Gastroesophageal sphincter (tissue), 4 donors: ENCODE measurements at regions not wholly inside any gene's neighbourhood (a gene's known extent, or its start where the extent isn't known, plus 50 kb on each side); places are given as distances from the start of the nearest gene placed in this dataset.

Experiments
- ATAC-seq: fragments of 150-250 bp; one replicate; pipeline ENCODE4 v1.9.1; 2016; ENCODE audit warnings: mild to moderate bottlenecking, moderate library complexity
- H3K27ac ChIP-seq, 4 donors: fragments of 200-600 bp; sonication (generic) in 3 of 4; 1 replicate in 3 of 4; 2 replicates in 1 of 4; pipeline ENCODE4 v1.5.1; 2016 to 2019
- H3K27me3 ChIP-seq: fragments of 200-600 bp; sonication (generic); one replicate; pipeline ENCODE4 v1.5.1; 2019
- H3K36me3 ChIP-seq, 2 donors: fragments of 200-600 bp; sonication (generic); one replicate each; pipeline ENCODE4 v1.5.1; 2019; ENCODE audit warnings: control low read depth in 1 of 2
- H3K4me1 ChIP-seq, 3 donors: fragments of 200-600 bp; sonication (generic); 1 replicate in 2 of 3; 2 replicates in 1 of 3; pipeline ENCODE4 v1.5.1; 2016 to 2019; ENCODE audit warnings: control low read depth in 2 of 3
- H3K4me3 ChIP-seq, 2 donors: fragments of 200-600 bp; sonication (generic); one replicate each; pipeline ENCODE4 v1.5.1; 2019; ENCODE audit warnings: mild to moderate bottlenecking in 1 of 2, moderate library complexity in 1 of 2
- H3K9me3 ChIP-seq, 3 donors: fragments of 200-600 bp; sonication (generic); one replicate each; pipeline ENCODE4 v1.5.1; 2017 to 2019; ENCODE audit warnings: control low read depth in 2 of 3
- EP300 ChIP-seq: sonication (generic); formaldehyde crosslinking; IDR thresholded peaks from one replicate; pipeline ENCODE4 v1.6.1; 2017; ENCODE audit warnings: antibody characterized with exemption, mild to moderate bottlenecking
- POLR2A ChIP-seq, 2 donors: fragments of 450-650 bp; IDR thresholded peaks; one replicate each; pipeline ENCODE4 v1.6.1; 2017; ENCODE audit warnings: antibody characterized with exemption in 2 of 2, mild to moderate bottlenecking in 2 of 2, moderate library complexity in 1 of 2
- POLR2AphosphoS5 ChIP-seq: sonication (generic); formaldehyde crosslinking; IDR thresholded peaks from one replicate; pipeline ENCODE4 v1.6.1; 2017; ENCODE audit warnings: antibody characterized with exemption
- WGBS, 2 donors: methylation state at CpG; one replicate each; pipeline ENCODE4 v1.1.5; 2018; ENCODE audit warnings: low coverage in 1 of 2; 5-methylcytosine and 5-hydroxymethylcytosine counted together
- TF ChIP-seq, protein P1 (sequence below), 4 experiments: fragments of 200-600 bp in 2 of 4; fragments of 450-650 bp in 2 of 4; sonication (generic) in 1 of 4; IDR thresholded peaks; one replicate each; pipeline ENCODE4 v1.5.1; 2017 to 2019; ENCODE audit warnings: antibody characterized with exemption in 4 of 4, mild to moderate bottlenecking in 2 of 4, moderate library complexity in 2 of 4

DNA sequence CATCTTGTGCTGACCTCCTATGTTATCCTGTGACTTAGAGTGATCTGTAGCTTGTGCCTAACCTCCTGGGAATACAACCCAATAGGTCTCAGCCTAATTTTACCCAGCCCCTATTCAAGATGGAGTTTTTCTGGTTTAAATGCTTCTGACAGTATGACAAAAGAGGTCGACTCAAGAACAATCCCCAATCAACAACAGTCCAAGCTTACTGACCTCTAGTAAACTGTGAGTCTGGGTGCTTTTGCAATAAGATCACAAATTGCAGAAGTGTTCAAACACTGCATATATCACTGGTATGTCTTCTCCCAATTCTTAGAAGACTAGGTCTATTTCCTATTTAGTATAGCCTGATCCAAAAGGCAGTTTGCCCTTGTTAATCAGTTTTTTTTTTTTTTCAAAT, 323.5 kb upstream of the PTGER4 start:
- H3K4me3 ChIP-seq, result no peak overlapping the region
- no peaks in the 10 kb centered on the region for H3K9me3 ChIP-seq
- H3K4me1 ChIP-seq, result peaks cover 0 to 25% (median 0%) of the 10 kb centered on the region in 3 donors
- peak; percentile 51 for ATAC-seq
- H3K36me3 ChIP-seq, result no peaks in the 10 kb centered on the region
- H3K27ac ChIP-seq, result no peak overlapping the region
- H3K27me3 ChIP-seq, result no peaks in the 10 kb centered on the region
- no peak for TF ChIP-seq EP300
- TF ChIP-seq, protein P1, sequence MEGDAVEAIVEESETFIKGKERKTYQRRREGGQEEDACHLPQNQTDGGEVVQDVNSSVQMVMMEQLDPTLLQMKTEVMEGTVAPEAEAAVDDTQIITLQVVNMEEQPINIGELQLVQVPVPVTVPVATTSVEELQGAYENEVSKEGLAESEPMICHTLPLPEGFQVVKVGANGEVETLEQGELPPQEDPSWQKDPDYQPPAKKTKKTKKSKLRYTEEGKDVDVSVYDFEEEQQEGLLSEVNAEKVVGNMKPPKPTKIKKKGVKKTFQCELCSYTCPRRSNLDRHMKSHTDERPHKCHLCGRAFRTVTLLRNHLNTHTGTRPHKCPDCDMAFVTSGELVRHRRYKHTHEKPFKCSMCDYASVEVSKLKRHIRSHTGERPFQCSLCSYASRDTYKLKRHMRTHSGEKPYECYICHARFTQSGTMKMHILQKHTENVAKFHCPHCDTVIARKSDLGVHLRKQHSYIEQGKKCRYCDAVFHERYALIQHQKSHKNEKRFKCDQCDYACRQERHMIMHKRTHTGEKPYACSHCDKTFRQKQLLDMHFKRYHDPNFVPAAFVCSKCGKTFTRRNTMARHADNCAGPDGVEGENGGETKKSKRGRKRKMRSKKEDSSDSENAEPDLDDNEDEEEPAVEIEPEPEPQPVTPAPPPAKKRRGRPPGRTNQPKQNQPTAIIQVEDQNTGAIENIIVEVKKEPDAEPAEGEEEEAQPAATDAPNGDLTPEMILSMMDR (IDR thresholded peaks at IDR 0.05), result no peak
- TF ChIP-seq POLR2AphosphoS5, result no peak
- TF ChIP-seq POLR2A (IDR thresholded peaks at IDR 0.05), result no peak
- WGBS, 2 donors, result 71% methylated on average over 1 of the region's 1 CpG; no CpG with 5 or more reads in 1 of the 2 donors

DNA sequence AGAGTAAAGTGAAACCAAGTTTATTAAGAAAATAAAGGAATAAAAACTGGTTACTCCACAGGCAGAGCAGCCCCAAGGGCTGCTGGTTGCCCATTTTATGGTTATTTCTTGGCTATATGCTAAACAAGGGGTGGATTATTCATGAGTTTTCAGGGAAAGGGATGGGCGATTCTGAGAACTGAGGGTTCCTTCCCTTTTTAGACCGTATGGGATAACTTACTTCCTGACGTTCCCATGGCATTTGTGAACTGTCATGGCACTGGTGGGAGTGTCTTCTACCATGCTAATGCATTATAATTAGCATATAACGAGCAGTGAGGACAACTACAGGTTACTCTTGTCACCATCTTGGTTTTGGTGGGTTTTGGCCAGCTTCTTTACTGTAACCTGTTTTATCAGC, 323.9 kb upstream of the PTGER4 start:
- no peaks in the 10 kb centered on the region for H3K36me3 ChIP-seq
- H3K4me1 ChIP-seq, result peaks cover 0 to 25% (median 0%) of the 10 kb centered on the region in 3 donors
- H3K27ac ChIP-seq, result no peak overlapping the region
- H3K27me3 ChIP-seq, result no peaks in the 10 kb centered on the region
- H3K9me3 ChIP-seq, result no peaks in the 10 kb centered on the region
- ATAC-seq, result no peak
- TF ChIP-seq POLR2A (IDR thresholded peaks at IDR 0.05) (no peak), POLR2AphosphoS5 (no peak), EP300 (no peak)
- TF ChIP-seq, protein P1 (IDR thresholded peaks at IDR 0.05), result no peak
- WGBS, 2 donors, result 74 to 100% methylated on average over 1 to 4 of the region's 4 CpGs
- no peak overlapping the region for H3K4me3 ChIP-seq

DNA sequence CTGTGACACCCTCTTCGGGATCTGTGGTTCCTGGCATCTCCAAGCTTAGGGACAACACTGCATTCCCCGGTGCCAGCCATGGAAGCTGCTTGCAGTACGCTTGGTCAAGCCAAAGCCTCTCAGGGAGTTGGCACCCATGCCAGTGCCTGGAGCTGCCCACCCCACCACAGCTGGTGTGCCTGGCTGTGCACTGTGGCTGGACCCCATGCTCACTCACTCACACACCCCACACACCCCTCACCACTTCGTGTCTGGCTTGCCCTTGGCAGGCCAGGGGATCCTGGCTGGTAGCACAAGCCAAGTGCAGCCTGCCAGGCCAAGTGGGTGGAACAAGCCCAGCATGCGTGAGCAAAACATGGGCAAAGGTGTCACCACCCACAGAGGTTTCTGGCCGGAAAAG, 324.5 kb upstream of the PTGER4 start:
- 76 to 79% methylated on average over 2 to 3 of the region's 6 CpGs for WGBS, 2 donors
- Histone ChIP-seq H3K9me3 (peaks cover 0 to 2% (median 0%) of the 10 kb centered on the region in 3 donors), H3K4me3 (no peak overlapping the region), H3K27me3 (no peaks in the 10 kb centered on the region), H3K36me3 (no peaks in the 10 kb centered on the region), H3K4me1 (peaks cover 0 to 25% (median 0%) of the 10 kb centered on the region in 3 donors), H3K27ac (no peak overlapping the region)
- no peak for ATAC-seq
- TF ChIP-seq POLR2AphosphoS5, result no peak
- TF ChIP-seq, protein P1 (IDR thresholded peaks at IDR 0.05), result no peak
- TF ChIP-seq POLR2A (IDR thresholded peaks at IDR 0.05), result no peak
- TF ChIP-seq EP300, result no peak

DNA sequence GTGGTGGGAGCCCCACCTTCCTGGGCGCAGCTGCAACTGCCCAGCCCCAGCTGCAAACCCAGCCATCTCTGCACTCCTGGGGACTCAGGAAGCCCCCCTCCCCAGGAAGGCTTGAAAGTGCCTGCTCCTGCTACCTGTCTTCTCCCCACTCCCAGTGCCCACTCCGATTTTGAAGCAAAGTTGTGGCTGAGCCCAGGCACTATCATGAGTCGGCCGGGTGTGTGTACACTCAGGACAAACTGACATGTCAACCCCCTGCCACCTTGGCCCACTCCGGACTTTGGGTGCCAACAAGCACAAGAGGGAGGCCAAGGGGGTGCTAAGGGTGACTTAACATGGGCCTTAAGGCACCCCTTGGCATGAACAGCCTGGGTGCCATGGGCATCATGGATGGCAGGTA, 325.5 kb upstream of the PTGER4 start:
- Histone ChIP-seq H3K4me3 (no peak overlapping the region), H3K9me3 (peaks cover 0 to 10% (median 0%) of the 10 kb centered on the region in 3 donors), H3K27me3 (no peaks in the 10 kb centered on the region), H3K4me1 (peaks cover 0 to 25% (median 0%) of the 10 kb centered on the region in 3 donors), H3K27ac (no peak overlapping the region), H3K36me3 (no peaks in the 10 kb centered on the region)
- ATAC-seq, result no peak
- no CpG with 5 or more reads among the region's 5 CpGs for WGBS, 2 donors
- TF ChIP-seq POLR2AphosphoS5, result no peak
- no peak for TF ChIP-seq EP300
- TF ChIP-seq POLR2A (IDR thresholded peaks at IDR 0.05), result no peak
- TF ChIP-seq, protein P1 (IDR thresholded peaks at IDR 0.05), result no peak

DNA sequence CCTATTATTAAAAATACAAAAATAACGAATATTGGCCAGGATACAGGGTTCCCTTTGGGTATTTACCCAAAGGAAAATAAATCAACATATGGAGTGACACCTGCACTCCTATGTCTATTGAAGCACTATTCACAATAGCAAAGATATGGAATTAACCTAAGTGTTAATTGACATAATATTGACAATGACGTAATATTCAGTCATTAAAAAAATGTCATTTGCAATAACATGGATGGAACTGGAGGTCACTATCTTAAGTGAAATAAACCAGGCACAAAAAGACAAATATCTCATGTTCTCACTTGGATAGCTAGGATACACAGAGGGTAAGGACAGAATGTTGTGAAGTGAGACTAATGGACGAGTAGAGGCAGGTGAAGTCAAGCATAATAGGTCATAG, 326.3 kb upstream of the PTGER4 start:
- WGBS, 2 donors, result 80 to 86% methylated on average over 3 of the region's 3 CpGs
- Histone ChIP-seq H3K27ac (no peak overlapping the region), H3K9me3 (peaks cover 0 to 15% (median 0%) of the 10 kb centered on the region in 3 donors), H3K36me3 (no peaks in the 10 kb centered on the region), H3K4me1 (peaks cover 0 to 25% (median 0%) of the 10 kb centered on the region in 3 donors), H3K4me3 (no peak overlapping the region), H3K27me3 (no peaks in the 10 kb centered on the region)
- no peak for TF ChIP-seq POLR2A (IDR thresholded peaks at IDR 0.05)
- TF ChIP-seq POLR2AphosphoS5, result no peak
- no peak for TF ChIP-seq EP300
- TF ChIP-seq, protein P1 (IDR thresholded peaks at IDR 0.05), result no peak
- no peak for ATAC-seq
